GM23338 (cell line): ENCODE measurements at regions not wholly inside any gene's neighbourhood (a gene's known extent, or its start where the extent isn't known, plus 50 kb on each side); places are given as distances from the start of the nearest gene placed in this dataset.

Experiments
- ATAC-seq: fragments of 200-7000 bp; cut with Tn5 transposase; 3 replicates; pipeline ENCODE4 v1.9.1; 2020
- DNase-seq: peaks from one replicate; pipeline ENCODE4 v3.0.0-alpha.2; 2015; ENCODE audit warnings: low spot score
- H2AFZ ChIP-seq: fragments of 200-600 bp; sonication (generic); 2 replicates; pipeline ENCODE4 v1.8.0; 2016; ENCODE audit warnings: antibody characterized with exemption, mild to moderate bottlenecking, moderate library complexity
- H3F3A ChIP-seq: fragments of 200-600 bp; sonication (generic); replicated peaks from 2 replicates; pipeline ENCODE4 v1.8.0; 2017; ENCODE audit warnings: antibody characterized with exemption, mixed run types, low read depth
- H3K27ac ChIP-seq: fragments of 200-600 bp; sonication (generic); 2 replicates; pipeline ENCODE4 v1.6.1; 2016; ENCODE audit warnings: low read depth
- H3K27me3 ChIP-seq: fragments of 200-600 bp; sonication (generic); 2 replicates; pipeline ENCODE4 v1.8.0; 2016; ENCODE audit warnings: mild to moderate bottlenecking, mixed run types, moderate library complexity; ENCODE audit not compliant: insufficient read depth
- H3K36me3 ChIP-seq: fragments of 200-600 bp; sonication (generic); 2 replicates; pipeline ENCODE4 v1.8.0; 2016; ENCODE audit warnings: mild to moderate bottlenecking; ENCODE audit not compliant: insufficient read depth
- H3K4me1 ChIP-seq: fragments of 200-600 bp; sonication (generic); 2 replicates; pipeline ENCODE4 v1.8.0; 2016; ENCODE audit warnings: mild to moderate bottlenecking, moderate library complexity; ENCODE audit not compliant: insufficient read depth
- H3K4me2 ChIP-seq: fragments of 200-600 bp; sonication (generic); 2 replicates; pipeline ENCODE4 v1.7.1; 2017; ENCODE audit warnings: mixed run types
- H3K4me3 ChIP-seq: fragments of 200-600 bp; sonication (generic); 2 replicates; pipeline ENCODE4 v1.6.1; 2016; ENCODE audit warnings: mixed run types
- H3K79me2 ChIP-seq: fragments of 200-600 bp; sonication (generic); replicated peaks from 2 replicates; pipeline ENCODE4 v1.8.0; 2017; ENCODE audit warnings: mild to moderate bottlenecking; ENCODE audit not compliant: insufficient read depth
- H3K9me2 ChIP-seq: fragments of 200-600 bp; sonication (generic); 2 replicates; pipeline ENCODE4 v1.8.0; 2017; ENCODE audit not compliant: insufficient read depth
- H4K20me1 ChIP-seq: fragments of 200-600 bp; sonication (generic); replicated peaks from 2 replicates; pipeline ENCODE4 v1.8.0; 2017; ENCODE audit warnings: mild to moderate bottlenecking; ENCODE audit not compliant: insufficient read depth
- H3K27ac Mint-ChIP-seq: 2 replicates; pipeline ENCODE4 v1.8.0; 2020; ENCODE audit warnings: inconsistent platforms, mild to moderate bottlenecking, moderate library complexity, mixed read lengths
- H3K27me3 Mint-ChIP-seq: 3 replicates; pipeline ENCODE4 v1.8.0; 2022; ENCODE audit warnings: low read depth, mild to moderate bottlenecking, moderate library complexity, mixed read lengths, inconsistent platforms; ENCODE audit not compliant: insufficient read depth, poor library complexity
- H3K36me3 Mint-ChIP-seq: 3 replicates; pipeline ENCODE4 v1.8.0; 2021; ENCODE audit warnings: low read depth, mild to moderate bottlenecking, inconsistent platforms, moderate library complexity, mixed read lengths
- H3K4me1 Mint-ChIP-seq: 3 replicates; pipeline ENCODE4 v1.8.0; 2020; ENCODE audit warnings: mild to moderate bottlenecking, inconsistent platforms, mixed read lengths
- H3K4me3 Mint-ChIP-seq: 3 replicates; pipeline ENCODE4 v1.8.0; 2021; ENCODE audit warnings: moderate library complexity, mild to moderate bottlenecking, inconsistent platforms, mixed read lengths
- H3K9me3 Mint-ChIP-seq: 3 replicates; pipeline ENCODE4 v1.8.0; 2020; ENCODE audit warnings: moderate library complexity, mild to moderate bottlenecking, inconsistent platforms, mixed read lengths
- CREB1 ChIP-seq: fragments of 250-450 bp; sonication (Bioruptor Pico); IDR thresholded peaks from 2 replicates; pipeline ENCODE4 v1.5.0; 2020; ENCODE audit warnings: low read depth, mild to moderate bottlenecking, moderate library complexity
- POLR2AphosphoS5 ChIP-seq: IDR thresholded peaks from 2 replicates; pipeline ENCODE4 v1.6.1; 2016; ENCODE audit warnings: antibody characterized with exemption, low read depth
- STAT1 ChIP-seq: IDR thresholded peaks from one replicate; pipeline ENCODE4 v1.6.1; 2016; ENCODE audit warnings: antibody characterized with exemption; ENCODE audit not compliant: unreplicated experiment
- ZNF114 ChIP-seq: fragments of 250-450 bp; sonication (Bioruptor Pico); IDR thresholded peaks from 2 replicates; pipeline ENCODE4 v1.5.0; 2020; ENCODE audit warnings: mild to moderate bottlenecking, moderate library complexity
- ZNF331 ChIP-seq: fragments of 250-450 bp; sonication (Bioruptor Pico); IDR thresholded peaks from 2 replicates; pipeline ENCODE4 v1.5.0; 2020; ENCODE audit warnings: low read depth, mild to moderate bottlenecking, moderate library complexity
- ZNF462 ChIP-seq: fragments of 250-450 bp; sonication (Bioruptor Pico); IDR thresholded peaks from 2 replicates; pipeline ENCODE4 v1.5.0; 2020; ENCODE audit warnings: mild to moderate bottlenecking, moderate library complexity

DNA sequence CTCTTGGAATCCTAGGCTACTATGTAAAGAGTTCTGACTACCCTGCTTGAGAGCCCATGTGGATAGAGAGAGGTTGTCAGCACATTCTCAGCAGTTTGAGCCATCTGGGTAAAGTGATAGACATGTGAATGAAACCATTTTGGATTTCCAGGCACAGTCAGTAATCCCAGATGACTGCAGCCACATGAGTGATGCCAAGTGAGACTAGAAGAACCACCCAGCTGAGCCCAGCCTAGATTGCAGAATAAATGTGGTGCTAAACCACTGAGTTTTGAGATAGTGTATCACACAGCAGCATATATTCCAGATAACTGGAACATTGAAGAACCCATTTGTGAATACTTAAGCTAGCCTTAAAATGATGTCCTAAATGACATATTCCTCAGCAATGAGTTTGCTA, 166.2 kb downstream of the ATP6V1G3 start:
- no peak overlapping the region for H2AFZ ChIP-seq
- no peaks in the 10 kb centered on the region for H3F3A ChIP-seq
- H3K9me2 ChIP-seq: 0 out of 2 replicates have a peak, but pooled peaks cover 4% of the 10 kb centered on the region
- DNase-seq (no peak), ATAC-seq (no peak)
- no peak overlapping the region for H3K4me3 ChIP-seq
- Mint-ChIP-seq H3K9me3 (peaks cover 10% of the 10 kb centered on the region; the same call in 2 of the 3 replicates), H3K27me3 (peaks cover 2% of the 10 kb centered on the region), H3K27ac (no peak overlapping the region), H3K4me3 (no peak overlapping the region), H3K4me1 (no peaks in the 10 kb centered on the region), H3K36me3 (peaks cover 3% of the 10 kb centered on the region; the same call in 1 of the 3 replicates)
- no peaks in the 10 kb centered on the region for H3K79me2 ChIP-seq
- H3K27me3 ChIP-seq: no peaks in the 10 kb centered on the region
- H3K36me3 ChIP-seq: no peaks in the 10 kb centered on the region
- TF ChIP-seq ZNF462 (CRISPR knock-in tag) (no peak), ZNF331 (peak; percentile 93)
- H3K4me2 ChIP-seq: no peak overlapping the region
- H4K20me1 ChIP-seq: no peaks in the 10 kb centered on the region
- no peaks in the 10 kb centered on the region for H3K4me1 ChIP-seq
- H3K27ac ChIP-seq: no peak overlapping the region

GRCh38 chr1:198373376-198373775, 167.1 kb downstream of the ATP6V1G3 start:
- no peak for DNase-seq
- TF ChIP-seq ZNF114 (CRISPR knock-in tag): no peak
- no peak for TF ChIP-seq ZNF462 (CRISPR knock-in tag)
- TF ChIP-seq POLR2AphosphoS5: no peak
- TF ChIP-seq CREB1 (CRISPR knock-in tag): no peak
- TF ChIP-seq STAT1: no peak

More at GRCh38 chr1:198373376-198373775, 167.1 kb downstream of the ATP6V1G3 start:
- peaks cover 15% of the 10 kb centered on the region; the same call in 2 of the 3 replicates for H3K9me3 Mint-ChIP-seq
- no peak overlapping the region for H3K4me3 Mint-ChIP-seq
- Histone ChIP-seq H3K4me3 (no peak overlapping the region), H4K20me1 (no peaks in the 10 kb centered on the region), H3K4me2 (no peak overlapping the region), H3F3A (no peaks in the 10 kb centered on the region), H3K36me3 (no peaks in the 10 kb centered on the region), H2AFZ (no peak overlapping the region), H3K27me3 (no peaks in the 10 kb centered on the region), H3K9me2 (0 out of 2 replicates have a peak, but pooled peaks cover 4% of the 10 kb centered on the region), H3K27ac (no peak overlapping the region), H3K4me1 (no peaks in the 10 kb centered on the region), H3K79me2 (no peaks in the 10 kb centered on the region)
- peaks cover 2% of the 10 kb centered on the region for H3K27me3 Mint-ChIP-seq
- H3K36me3 Mint-ChIP-seq: peaks cover 6% of the 10 kb centered on the region; the same call in 2 of the 3 replicates
- ATAC-seq: no peak
- H3K27ac Mint-ChIP-seq: no peak overlapping the region
- H3K4me1 Mint-ChIP-seq: no peaks in the 10 kb centered on the region
